ENCODE measurements at regions not wholly inside any gene's neighbourhood (a gene's known extent, or its start where the extent isn't known, plus 50 kb on each side); places are given as distances from the start of the nearest gene placed in this dataset.

DNA sequence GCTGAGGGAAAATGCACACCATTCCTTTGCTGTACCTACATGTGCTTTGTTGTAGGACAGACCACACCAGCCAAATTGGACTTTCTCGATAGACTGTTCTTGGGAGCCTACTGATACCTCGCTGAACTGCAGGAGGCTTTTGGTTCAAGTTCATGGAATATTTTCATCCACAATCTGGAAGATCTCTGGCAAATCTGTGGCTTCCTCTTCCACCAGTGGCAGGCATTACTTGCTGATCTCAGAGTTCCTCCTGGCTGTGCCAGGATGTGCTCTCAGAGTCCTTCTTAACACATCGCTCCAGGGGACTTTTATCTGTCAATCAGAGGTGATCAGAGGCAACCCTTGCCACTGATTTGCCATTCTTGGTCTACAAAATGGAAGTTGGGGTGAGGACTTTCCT lies 87.7 kb downstream of the PTGR3 start:
- TF ChIP-seq POLR2A (IDR thresholded peaks at IDR 0.05) (no peak), POLR2AphosphoS5 (IDR thresholded peaks at IDR 0.05) (no peak)
- TF ChIP-seq, protein P1, sequence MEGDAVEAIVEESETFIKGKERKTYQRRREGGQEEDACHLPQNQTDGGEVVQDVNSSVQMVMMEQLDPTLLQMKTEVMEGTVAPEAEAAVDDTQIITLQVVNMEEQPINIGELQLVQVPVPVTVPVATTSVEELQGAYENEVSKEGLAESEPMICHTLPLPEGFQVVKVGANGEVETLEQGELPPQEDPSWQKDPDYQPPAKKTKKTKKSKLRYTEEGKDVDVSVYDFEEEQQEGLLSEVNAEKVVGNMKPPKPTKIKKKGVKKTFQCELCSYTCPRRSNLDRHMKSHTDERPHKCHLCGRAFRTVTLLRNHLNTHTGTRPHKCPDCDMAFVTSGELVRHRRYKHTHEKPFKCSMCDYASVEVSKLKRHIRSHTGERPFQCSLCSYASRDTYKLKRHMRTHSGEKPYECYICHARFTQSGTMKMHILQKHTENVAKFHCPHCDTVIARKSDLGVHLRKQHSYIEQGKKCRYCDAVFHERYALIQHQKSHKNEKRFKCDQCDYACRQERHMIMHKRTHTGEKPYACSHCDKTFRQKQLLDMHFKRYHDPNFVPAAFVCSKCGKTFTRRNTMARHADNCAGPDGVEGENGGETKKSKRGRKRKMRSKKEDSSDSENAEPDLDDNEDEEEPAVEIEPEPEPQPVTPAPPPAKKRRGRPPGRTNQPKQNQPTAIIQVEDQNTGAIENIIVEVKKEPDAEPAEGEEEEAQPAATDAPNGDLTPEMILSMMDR (IDR thresholded peaks at IDR 0.05), result no peak
